ENCODE measurements at regions not wholly inside any gene's neighbourhood (a gene's known extent, or its start where the extent isn't known, plus 50 kb on each side); places are given as distances from the start of the nearest gene placed in this dataset.
"Not testable (repeated sequence)": the region's sequence is repeated elsewhere in the genome, so short reads cannot be mapped to it uniquely, and the experiment has no call there.

- DNase-seq: no peak
Observed at GRCh38 chr4:188971125-188971524, 831.9 kb downstream of the TRIML1 start.

DNA sequence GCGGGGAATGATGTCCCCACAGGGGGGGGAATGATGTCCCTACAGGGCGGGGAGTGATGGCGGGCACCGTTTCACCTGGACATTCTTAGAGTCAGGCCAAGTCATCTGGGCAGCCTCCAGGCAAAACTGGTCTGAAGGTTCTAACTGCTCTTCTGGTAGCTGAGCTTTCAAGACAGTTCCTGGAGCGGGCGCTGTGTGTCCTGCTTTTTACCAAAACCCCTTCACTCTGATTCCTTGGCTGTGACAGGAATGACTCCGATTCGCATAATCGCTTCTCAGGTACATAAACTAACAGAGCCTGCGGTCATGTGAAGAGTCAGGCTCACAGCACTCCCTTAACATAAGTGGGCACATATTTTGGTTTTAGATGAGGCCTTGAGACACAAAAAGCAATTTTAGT lies 836.0 kb downstream of the TRIML1 start:
- no peak for DNase-seq

DNA sequence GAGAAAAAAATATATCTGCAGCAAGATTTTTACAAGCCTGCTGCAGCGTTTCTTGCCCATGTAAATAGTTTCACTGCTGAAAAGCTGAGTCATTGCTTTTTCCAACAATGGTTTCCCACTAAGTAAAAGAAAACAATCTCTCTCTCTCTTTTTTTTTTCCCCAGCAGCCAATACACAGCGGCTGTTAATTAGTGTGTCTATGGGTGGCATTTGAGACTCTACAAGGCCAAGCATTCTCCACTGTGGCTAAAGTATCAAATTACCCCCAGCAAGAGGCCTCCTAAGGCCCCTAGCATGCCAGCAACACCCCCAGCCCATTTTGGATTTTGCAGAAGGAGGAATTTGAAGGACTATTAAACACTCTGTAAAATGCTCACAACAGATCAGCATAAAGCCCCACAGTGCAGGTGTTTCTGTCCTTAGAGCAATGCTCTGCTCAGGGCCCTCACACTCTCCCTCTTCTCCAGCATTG lies 837.4 kb downstream of the TRIML1 start:
- DNase-seq: no peak

- not testable (repeated sequence) for DNase-seq
Observed at GRCh38 chr4:188977232-188977631, 838.0 kb downstream of the TRIML1 start.

DNA sequence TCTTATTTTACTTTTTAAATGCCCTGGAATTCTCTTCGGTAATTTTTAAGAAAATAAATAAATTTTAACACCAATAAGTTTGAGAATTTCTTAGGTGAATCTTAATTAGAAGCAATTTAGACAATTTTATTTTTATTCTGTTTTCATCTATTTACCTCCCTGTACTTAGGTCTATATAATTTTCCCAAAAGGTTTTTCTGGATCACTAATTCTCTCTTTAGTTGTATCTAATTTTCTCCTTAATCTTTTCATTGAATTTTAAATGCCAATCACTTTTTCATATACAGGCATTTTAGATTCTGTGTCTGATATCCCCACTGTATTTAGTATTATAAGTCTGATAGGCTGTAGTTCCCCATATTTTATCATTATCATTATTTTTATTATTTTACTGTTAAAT lies 845.3 kb downstream of the TRIML1 start:
- no peak for DNase-seq

GRCh38 chr4:188986271-188986689 lies 847.0 kb downstream of the TRIML1 start:
- DNase-seq: no peak

GRCh38 chr4:188987011-188987410 lies 847.8 kb downstream of the TRIML1 start:
- no peak for DNase-seq

- DNase-seq: no peak
Observed at GRCh38 chr4:188988131-188988530, 848.9 kb downstream of the TRIML1 start.

DNA sequence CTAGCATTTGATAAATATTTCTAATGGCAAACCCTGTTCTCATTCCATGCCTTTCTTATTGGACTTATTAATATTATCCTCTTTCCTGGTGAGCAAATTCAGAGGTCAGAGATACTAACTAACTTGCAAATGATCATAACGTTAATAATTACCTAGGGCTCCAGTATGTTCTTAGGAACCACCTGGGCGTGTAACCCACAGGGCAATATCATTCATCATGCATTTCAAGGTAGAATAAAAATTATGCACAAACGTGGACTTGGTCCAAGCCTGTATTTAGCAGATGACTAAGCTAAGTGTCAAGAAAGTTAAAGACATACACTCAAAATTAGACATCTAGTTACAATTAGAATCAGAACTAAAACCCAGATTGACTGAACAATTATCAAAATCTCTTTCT lies 850.1 kb downstream of the TRIML1 start:
- no peak for DNase-seq

DNA sequence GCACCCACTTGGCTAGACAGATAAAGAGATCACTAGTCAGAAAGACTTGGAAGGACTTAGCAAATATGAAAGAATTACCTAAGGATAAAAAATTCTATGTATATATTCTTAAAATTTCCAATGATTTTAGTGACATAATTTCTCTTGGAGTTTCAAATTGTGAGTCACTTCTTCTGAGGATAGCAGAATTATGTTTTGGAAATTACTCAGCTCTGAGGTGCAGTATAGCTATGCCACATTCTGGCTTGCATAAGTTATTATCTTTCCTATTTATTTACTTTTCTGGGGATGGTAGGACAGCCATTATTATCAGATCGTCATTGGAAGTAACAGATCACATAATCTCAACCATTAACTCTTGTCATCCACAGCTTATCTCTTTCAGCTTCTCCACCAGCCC lies 853.5 kb downstream of the TRIML1 start:
- DNase-seq: no peak

GRCh38 chr4:188993871-188994270 lies 854.6 kb downstream of the TRIML1 start:
- DNase-seq: no peak

DNA sequence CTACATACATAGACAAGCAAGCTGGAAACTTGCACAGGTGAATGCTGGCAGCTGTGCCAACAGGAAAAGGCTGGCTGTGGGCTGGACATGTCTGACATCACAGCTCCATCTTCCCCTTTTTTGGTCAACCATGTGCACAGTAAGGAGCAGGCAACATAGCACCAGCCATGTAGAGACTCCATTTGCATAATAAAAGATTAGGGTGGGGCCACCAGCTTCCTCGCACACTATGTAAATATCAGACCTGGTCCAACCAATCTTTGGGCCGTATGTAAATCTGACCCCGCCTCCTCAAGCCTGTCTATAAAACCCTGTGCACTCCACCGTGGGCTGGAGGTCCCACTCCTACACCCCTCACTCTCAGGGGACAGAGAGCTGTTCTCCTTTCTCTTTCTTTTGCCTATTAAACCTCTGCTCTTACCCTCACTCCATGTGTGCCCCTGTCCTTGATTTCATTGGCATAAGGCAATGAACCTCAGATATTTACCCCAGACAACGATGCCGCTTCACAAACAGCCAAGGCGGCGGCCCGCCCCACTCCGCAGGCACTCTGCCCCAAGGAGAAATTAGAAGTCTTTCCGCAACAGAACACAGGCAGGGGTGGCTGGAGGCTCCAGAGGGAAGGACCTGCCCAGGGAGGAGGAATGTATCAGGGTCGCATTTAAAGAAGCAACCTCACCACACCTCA lies 862.2 kb downstream of the TRIML1 start:
- DNase-seq: no peak

- no peak for DNase-seq
Observed at GRCh38 chr4:189001971-189002450, 862.8 kb downstream of the TRIML1 start.

GRCh38 chr4:189002475-189002874 lies 863.2 kb downstream of the TRIML1 start:
- DNase-seq: no peak

DNA sequence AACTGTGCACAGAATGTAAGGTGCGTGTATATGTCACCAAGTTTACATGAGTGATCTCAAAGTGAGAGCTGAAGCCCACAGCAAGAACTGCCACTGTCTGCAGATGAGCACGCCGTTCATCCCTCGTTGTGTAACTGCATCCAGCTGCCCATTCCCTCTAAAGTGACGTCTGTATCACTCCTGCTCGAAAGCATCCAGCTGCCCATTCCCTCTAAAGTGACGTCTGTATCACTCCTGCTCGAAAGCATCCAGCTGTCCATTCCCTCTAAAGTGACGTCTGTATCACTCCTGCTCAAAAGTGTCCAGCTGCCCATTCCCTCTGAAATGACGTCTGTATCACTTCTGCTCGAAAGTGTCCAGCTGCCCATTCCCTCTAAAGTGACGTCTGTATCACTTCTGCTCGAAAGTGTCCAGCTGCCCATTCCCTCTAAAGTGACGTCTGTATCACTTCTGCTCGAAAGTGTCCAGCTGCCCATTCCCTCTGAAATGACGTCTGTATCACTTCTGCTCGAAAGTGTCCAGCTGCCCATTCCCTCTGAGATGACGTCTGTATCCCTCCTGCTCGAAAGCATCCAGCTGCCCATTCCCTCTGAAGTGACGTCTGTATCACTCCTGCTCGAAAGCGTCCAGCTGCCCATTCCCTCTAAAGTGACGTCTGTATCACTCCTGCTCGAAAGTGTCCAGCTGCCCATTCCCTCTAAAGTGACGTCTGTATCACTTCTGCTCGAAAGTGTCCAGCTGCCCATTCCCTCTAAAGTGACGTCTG lies 871.4 kb downstream of the TRIML1 start:
- not testable (repeated sequence) for DNase-seq

GRCh38 chr4:189021831-189022230 lies 882.6 kb downstream of the TRIML1 start:
- no peak for DNase-seq

- no peak for DNase-seq
Observed at GRCh38 chr4:189022440-189023035, 883.3 kb downstream of the TRIML1 start.

- DNase-seq: no peak
Observed at GRCh38 chr4:189029976-189030504, 890.8 kb downstream of the TRIML1 start.

GRCh38 chr4:189032606-189033338 lies 893.5 kb downstream of the TRIML1 start:
- no peak for DNase-seq

DNA sequence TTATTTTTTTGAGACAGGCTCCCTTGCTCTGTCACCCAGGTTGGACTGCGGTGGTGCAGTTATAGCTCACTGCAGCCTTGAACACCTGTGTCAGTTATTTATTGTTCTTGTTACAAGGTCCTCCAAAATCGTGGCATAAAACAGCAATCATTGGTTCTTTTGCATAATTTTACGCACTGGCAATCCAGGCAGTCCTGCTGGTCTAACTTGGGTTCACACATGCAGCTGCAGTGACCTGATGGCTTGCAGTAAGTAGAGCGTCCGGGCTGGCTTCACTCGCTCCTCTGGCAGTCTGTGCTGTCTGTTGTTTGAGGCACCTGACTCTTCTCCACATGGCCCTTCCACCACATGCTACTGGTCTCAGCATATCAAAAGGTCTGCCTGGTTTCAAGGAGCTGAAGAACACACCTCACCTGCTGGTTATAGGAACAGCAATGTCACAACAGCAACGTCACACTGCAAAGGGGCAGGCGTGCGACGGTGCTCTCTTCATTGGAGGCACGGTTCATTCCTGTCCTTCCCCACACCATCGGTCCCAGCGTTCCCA lies 894.6 kb downstream of the TRIML1 start:
- no peak for DNase-seq

DNA sequence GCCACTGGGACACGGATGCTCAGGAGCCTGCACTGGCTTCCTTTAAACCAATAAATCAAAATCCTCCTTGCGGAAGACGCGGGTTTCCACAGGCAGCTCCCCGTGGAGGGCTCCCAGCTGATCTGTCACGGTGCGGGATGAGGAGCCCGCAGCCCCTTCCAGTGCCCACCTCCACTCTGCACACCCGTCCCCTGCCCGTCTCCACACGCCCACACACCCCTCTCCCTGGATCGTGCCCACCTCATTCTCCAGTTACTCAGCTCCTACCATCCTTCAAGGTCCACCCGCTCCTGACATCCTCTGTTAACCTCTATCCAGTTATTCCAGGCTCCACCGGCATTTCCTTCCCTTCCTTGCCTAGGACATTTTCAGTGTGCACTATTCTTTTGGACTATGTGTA lies 895.9 kb downstream of the TRIML1 start:
- DNase-seq: no peak

GRCh38 chr4:189035654-189036053 lies 896.4 kb downstream of the TRIML1 start:
- DNase-seq: no peak

GRCh38 chr4:189036906-189037305 lies 897.7 kb downstream of the TRIML1 start:
- DNase-seq: no peak

All from activated CD4-positive, CD25-positive, alpha-beta regulatory T cell treated with anti-CD3 and anti-CD28 coated beads, Interleukin-2, amount 50 U/mL, for 72 hours (primary cell).